DOHH2 (cell line): ENCODE measurements at regions not wholly inside any gene's neighbourhood (a gene's known extent, or its start where the extent isn't known, plus 50 kb on each side); places are given as distances from the start of the nearest gene placed in this dataset.

Experiments used
- H3F3A ChIP-seq: fragments of 200-600 bp; sonication (generic), shearing (Covaris generic); 2 replicates; pipeline ENCODE4 v1.6.0; 2016; ENCODE audit warnings: antibody characterized with exemption, mild to moderate bottlenecking; ENCODE audit not compliant: control insufficient read depth, insufficient read depth
- H3K27ac ChIP-seq: fragments of 200-600 bp; sonication (generic); 2 replicates; pipeline ENCODE4 v1.5.1; 2014; ENCODE audit warnings: low read depth, mild to moderate bottlenecking, low read length, moderate library complexity
- H3K27me3 ChIP-seq: fragments of 200-600 bp; sonication (generic); 2 replicates; pipeline ENCODE4 v1.6.1; 2014; ENCODE audit warnings: mild to moderate bottlenecking, low read length, mixed read lengths; ENCODE audit not compliant: control insufficient read depth
- H3K36me3 ChIP-seq: fragments of 200-600 bp; sonication (generic); 2 replicates; pipeline ENCODE4 v1.6.1; 2014; ENCODE audit warnings: mild to moderate bottlenecking, low read length, moderate library complexity, mixed read lengths; ENCODE audit not compliant: control insufficient read depth
- H3K4me1 ChIP-seq: fragments of 200-600 bp; sonication (generic); 2 replicates; pipeline ENCODE4 v1.6.1; 2014; ENCODE audit warnings: mild to moderate bottlenecking, low read length, mixed read lengths; ENCODE audit not compliant: control insufficient read depth
- H3K4me2 ChIP-seq: fragments of 200-600 bp; sonication (generic); 2 replicates; pipeline ENCODE4 v1.6.0; 2014; ENCODE audit warnings: mild to moderate bottlenecking, low read length, moderate library complexity
- H3K4me3 ChIP-seq: fragments of 200-600 bp; sonication (generic); 2 replicates; pipeline ENCODE4 v1.5.1; 2014; ENCODE audit warnings: mild to moderate bottlenecking, low read length, mixed read lengths
- H3K79me2 ChIP-seq: fragments of 200-600 bp; sonication (generic); 2 replicates; pipeline ENCODE4 v1.6.1; 2014; ENCODE audit warnings: mild to moderate bottlenecking, low read length, mixed read lengths; ENCODE audit not compliant: control insufficient read depth
- H3K9me2 ChIP-seq: fragments of 200-600 bp; sonication (generic); replicated peaks from 2 replicates; pipeline ENCODE4 v1.6.1; 2014; ENCODE audit warnings: mild to moderate bottlenecking, low read length, mixed read lengths; ENCODE audit not compliant: control insufficient read depth
- H3K9me3 ChIP-seq: fragments of 200-600 bp; sonication (generic); 2 replicates; pipeline ENCODE4 v1.6.1; 2014; ENCODE audit warnings: antibody characterized with exemption, low read length, mixed read lengths; ENCODE audit not compliant: control insufficient read depth, insufficient read depth
- H4K20me1 ChIP-seq: fragments of 200-600 bp; sonication (generic); 2 replicates; pipeline ENCODE4 v1.6.0; 2014; ENCODE audit warnings: low read depth, mild to moderate bottlenecking, antibody characterized with exemption, low read length, moderate library complexity; ENCODE audit not compliant: control insufficient read depth, insufficient read depth
- CTCF ChIP-seq: fragments of 200-600 bp; sonication (generic); IDR thresholded peaks from one replicate; pipeline ENCODE4 v1.5.1; 2014; ENCODE audit warnings: antibody characterized with exemption, mild to moderate bottlenecking, low read depth, low read length; ENCODE audit not compliant: poor library complexity, severe bottlenecking
- EZH2phosphoT487 ChIP-seq: fragments of 200-600 bp; sonication (generic); IDR thresholded peaks from 2 replicates; pipeline ENCODE4 v1.6.1; 2017; ENCODE audit warnings: borderline replicate concordance, mild to moderate bottlenecking, antibody characterized with exemption, low read length, moderate library complexity, mixed read lengths

GRCh38 chr10:130409331-130409730, 273.1 kb downstream of the GLRX3 start:
- no peak for TF ChIP-seq CTCF
- TF ChIP-seq EZH2phosphoT487, result no peak
- H3K4me1 ChIP-seq, result no peaks in the 10 kb centered on the region
- no peaks in the 10 kb centered on the region for H3K27me3 ChIP-seq
- H3K9me3 ChIP-seq, result no peaks in the 10 kb centered on the region
- H3K9me2 ChIP-seq, result no peaks in the 10 kb centered on the region
- H3K79me2 ChIP-seq, result no peaks in the 10 kb centered on the region
- no peak overlapping the region for H3K4me2 ChIP-seq
- H3F3A ChIP-seq, result no peaks in the 10 kb centered on the region
- no peaks in the 10 kb centered on the region for H3K36me3 ChIP-seq
- no peak overlapping the region for H3K4me3 ChIP-seq
- H3K27ac ChIP-seq, result no peak overlapping the region
- no peaks in the 10 kb centered on the region for H4K20me1 ChIP-seq

GRCh38 chr10:130409931-130410330, 273.7 kb downstream of the GLRX3 start:
- H3K36me3 ChIP-seq, result no peaks in the 10 kb centered on the region
- H3F3A ChIP-seq, result no peaks in the 10 kb centered on the region
- H3K4me1 ChIP-seq, result no peaks in the 10 kb centered on the region
- TF ChIP-seq CTCF (no peak), EZH2phosphoT487 (no peak)
- no peaks in the 10 kb centered on the region for H3K9me2 ChIP-seq
- H3K27ac ChIP-seq, result no peak overlapping the region
- H3K4me2 ChIP-seq, result no peak overlapping the region
- no peaks in the 10 kb centered on the region for H3K27me3 ChIP-seq
- no peaks in the 10 kb centered on the region for H3K79me2 ChIP-seq
- no peak overlapping the region for H3K4me3 ChIP-seq
- H4K20me1 ChIP-seq, result no peaks in the 10 kb centered on the region
- H3K9me3 ChIP-seq, result no peaks in the 10 kb centered on the region

- H3F3A ChIP-seq, result no peaks in the 10 kb centered on the region
- no peak overlapping the region for H3K4me2 ChIP-seq
- H3K27me3 ChIP-seq, result no peaks in the 10 kb centered on the region
- H4K20me1 ChIP-seq, result no peaks in the 10 kb centered on the region
- no peaks in the 10 kb centered on the region for H3K36me3 ChIP-seq
- no peaks in the 10 kb centered on the region for H3K9me3 ChIP-seq
- H3K4me3 ChIP-seq, result no peak overlapping the region
- H3K9me2 ChIP-seq, result no peaks in the 10 kb centered on the region
- no peaks in the 10 kb centered on the region for H3K79me2 ChIP-seq
- no peaks in the 10 kb centered on the region for H3K4me1 ChIP-seq
- TF ChIP-seq CTCF (no peak), EZH2phosphoT487 (no peak)
- no peak overlapping the region for H3K27ac ChIP-seq
These were observed 275.4 kb downstream of the GLRX3 start for GRCh38 chr10:130411496-130412085.

- H4K20me1 ChIP-seq, result no peaks in the 10 kb centered on the region
- H3K4me3 ChIP-seq, result no peak overlapping the region
- H3K27me3 ChIP-seq, result no peaks in the 10 kb centered on the region
- no peaks in the 10 kb centered on the region for H3K9me3 ChIP-seq
- no peaks in the 10 kb centered on the region for H3K4me1 ChIP-seq
- H3K36me3 ChIP-seq, result no peaks in the 10 kb centered on the region
- H3K79me2 ChIP-seq, result no peaks in the 10 kb centered on the region
- no peak overlapping the region for H3K4me2 ChIP-seq
- H3K27ac ChIP-seq, result no peak overlapping the region
- H3K9me2 ChIP-seq, result no peaks in the 10 kb centered on the region
- H3F3A ChIP-seq, result no peaks in the 10 kb centered on the region
- TF ChIP-seq EZH2phosphoT487, result no peak
- no peak for TF ChIP-seq CTCF
These were observed 276.1 kb downstream of the GLRX3 start for GRCh38 chr10:130412317-130412716.
